IMR-90 (cell line): ENCODE measurements at regions not wholly inside any gene's neighbourhood (a gene's known extent, or its start where the extent isn't known, plus 50 kb on each side); places are given as distances from the start of the nearest gene placed in this dataset.

Source experiments
- BHLHE40 ChIP-seq: fragments of 150-350 bp; IDR thresholded peaks from 2 replicates; pipeline ENCODE4 v1.6.1; 2016; ENCODE audit warnings: mild to moderate bottlenecking, low read depth, low read length
- CEBPB ChIP-seq: IDR thresholded peaks from 2 replicates; pipeline ENCODE4 v1.6.1; 2012; ENCODE audit warnings: low read depth, low read length, improper control_type of control experiment
- FOS ChIP-seq: fragments of 150-350 bp; IDR thresholded peaks from 2 replicates; pipeline ENCODE4 v1.6.1; 2016; ENCODE audit warnings: low read depth, low read length
- POLR2A ChIP-seq: IDR thresholded peaks from 2 replicates; pipeline ENCODE4 v1.6.1; 2012; ENCODE audit warnings: mild to moderate bottlenecking, low read depth, low read length
- RAD21 ChIP-seq: IDR thresholded peaks from 2 replicates; pipeline ENCODE4 v1.6.1; 2012; ENCODE audit warnings: low read length, improper control_type of control experiment
- RFX5 ChIP-seq: IDR thresholded peaks from 2 replicates; pipeline ENCODE4 v1.8.0; 2012; ENCODE audit warnings: low read depth, mild to moderate bottlenecking, low read length, moderate library complexity
- SMC3 ChIP-seq: fragments of 150-350 bp; IDR thresholded peaks from 2 replicates; pipeline ENCODE4 v1.6.1; 2016; ENCODE audit warnings: low read depth, mild to moderate bottlenecking, antibody characterized with exemption, low read length, moderate library complexity
- TF ChIP-seq, protein P1 (sequence below): conservative IDR thresholded peaks from 2 replicates; pipeline ENCODE4 v1.5.1; 2012; ENCODE audit warnings: mild to moderate bottlenecking, low read depth, low read length, improper control_type of control experiment

- TF ChIP-seq, protein P1, sequence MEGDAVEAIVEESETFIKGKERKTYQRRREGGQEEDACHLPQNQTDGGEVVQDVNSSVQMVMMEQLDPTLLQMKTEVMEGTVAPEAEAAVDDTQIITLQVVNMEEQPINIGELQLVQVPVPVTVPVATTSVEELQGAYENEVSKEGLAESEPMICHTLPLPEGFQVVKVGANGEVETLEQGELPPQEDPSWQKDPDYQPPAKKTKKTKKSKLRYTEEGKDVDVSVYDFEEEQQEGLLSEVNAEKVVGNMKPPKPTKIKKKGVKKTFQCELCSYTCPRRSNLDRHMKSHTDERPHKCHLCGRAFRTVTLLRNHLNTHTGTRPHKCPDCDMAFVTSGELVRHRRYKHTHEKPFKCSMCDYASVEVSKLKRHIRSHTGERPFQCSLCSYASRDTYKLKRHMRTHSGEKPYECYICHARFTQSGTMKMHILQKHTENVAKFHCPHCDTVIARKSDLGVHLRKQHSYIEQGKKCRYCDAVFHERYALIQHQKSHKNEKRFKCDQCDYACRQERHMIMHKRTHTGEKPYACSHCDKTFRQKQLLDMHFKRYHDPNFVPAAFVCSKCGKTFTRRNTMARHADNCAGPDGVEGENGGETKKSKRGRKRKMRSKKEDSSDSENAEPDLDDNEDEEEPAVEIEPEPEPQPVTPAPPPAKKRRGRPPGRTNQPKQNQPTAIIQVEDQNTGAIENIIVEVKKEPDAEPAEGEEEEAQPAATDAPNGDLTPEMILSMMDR = no peak
- no peak for TF ChIP-seq FOS
- TF ChIP-seq POLR2A = no peak
- TF ChIP-seq SMC3 = no peak
- TF ChIP-seq RAD21 = no peak
- no peak for TF ChIP-seq RFX5
- TF ChIP-seq CEBPB = no peak
- no peak for TF ChIP-seq BHLHE40
Measured at GRCh38 chr6:98777762-98778161, 56.6 kb upstream of the POU3F2 start.
